K562 (cell line): ENCODE measurements at regions not wholly inside any gene's neighbourhood (a gene's known extent, or its start where the extent isn't known, plus 50 kb on each side); places are given as distances from the start of the nearest gene placed in this dataset.

ENCODE experiments used
- ATAC-seq: fragments of 200-7000 bp; cut with Tn5 transposase; 3 replicates; pipeline ENCODE4 v1.9.1; 2020; ENCODE audit warnings: moderate library complexity
- BruUV-seq: library from RNA; stranded (reverse); fragments of 400-500 nt; replicated peaks from 2 replicates; lab custom pipeline; 2021; lab: Mats Ljungman, UMichigan
- CTCF ChIA-PET: fragments of 300-600 bp; formaldehyde crosslinking; extraction: SDS; loops from one replicate; lab custom pipeline; 2021; ENCODE audit warnings: low intra/inter-chr PET ratio; lab: Yijun Ruan, JAX
- POLR2A ChIA-PET: fragments of 300-600, 350-650 bp; sonication (Branson Sonifier 250); formaldehyde crosslinking; extraction: SDS; loops from one replicate; lab custom pipeline; 2021; ENCODE audit warnings: antibody characterized with exemption, inconsistent platforms; lab: Yijun Ruan, JAX
- DNase-seq, 4 experiments: peaks; one replicate each; pipeline versions ENCODE4 v3.0.0 to v3.0.0-alpha.2; 2011 to 2018; ENCODE audit warnings: low spot score in 3 of 4, mixed read lengths in 3 of 4; ENCODE audit errors: extremely low read depth in 1 of 4
- FAIRE-seq: peaks from 2 replicates; lab custom pipeline; 2011; peaks lifted over from hg19 to GRCh38; lab: Jason Lieb, UNC
- H2AFZ ChIP-seq: 2 replicates; pipeline ENCODE4 v1.6.0; 2011; ENCODE audit warnings: low read depth, low read length, control low read depth, inconsistent platforms
- H3K27ac ChIP-seq: fragments of 200-600 bp; 3 replicates; pipeline ENCODE4 v1.8.0; 2011; ENCODE audit warnings: low read depth, mild to moderate bottlenecking, control low read depth, inconsistent platforms, low read length, moderate library complexity, mixed read lengths; ENCODE audit errors: extremely low read depth
- H3K27me3 ChIP-seq, 2 experiments: fragments of 300-600 bp in 1 of 2; 2 replicates in 1 of 2; 3 replicates in 1 of 2; pipeline versions ENCODE4 v1.6.0 to v1.8.0; 2011; ENCODE audit warnings: inconsistent platforms in 2 of 2, low read length in 2 of 2, mild to moderate bottlenecking in 1 of 2, mixed read lengths in 1 of 2, moderate library complexity in 1 of 2; ENCODE audit not compliant: control insufficient read depth in 2 of 2, insufficient read depth in 2 of 2
- H3K36me3 ChIP-seq: fragments of 300-600 bp; 3 replicates; pipeline ENCODE4 v1.8.0; 2011; ENCODE audit warnings: mild to moderate bottlenecking, low read length, inconsistent platforms; ENCODE audit not compliant: control insufficient read depth, insufficient read depth
- H3K4me1 ChIP-seq, 2 experiments: fragments of 200-600 bp in 1 of 2; replicated peaks in 1 of 2; 2 replicates in 1 of 2; 3 replicates in 1 of 2; pipeline versions ENCODE4 v1.5.1 to v1.8.0; 2011; ENCODE audit warnings: inconsistent platforms in 2 of 2, low read length in 2 of 2, mild to moderate bottlenecking in 1 of 2, mixed read lengths in 1 of 2, moderate library complexity in 1 of 2; ENCODE audit not compliant: control insufficient read depth in 2 of 2, insufficient read depth in 2 of 2
- H3K4me2 ChIP-seq: 2 replicates; pipeline ENCODE4 v1.6.1; 2011; ENCODE audit warnings: low read length, control low read depth, inconsistent platforms, mixed read lengths; ENCODE audit not compliant: insufficient read depth
- H3K4me3 ChIP-seq: fragments of 200-600 bp; sonication (generic), shearing (Covaris generic); 2 replicates; pipeline ENCODE4 v1.5.1; 2016; ENCODE audit warnings: control low read depth, inconsistent platforms
- H3K79me2 ChIP-seq: fragments of 200-600 bp; 3 replicates; pipeline ENCODE4 v1.8.0; 2011; ENCODE audit warnings: low read length, inconsistent platforms; ENCODE audit not compliant: control insufficient read depth, insufficient read depth
- H3K9ac ChIP-seq, 2 experiments: 2 replicates each; pipeline versions ENCODE4 v1.6.0 to v1.6.1; 2011; ENCODE audit warnings: low read depth in 2 of 2, low read length in 2 of 2, control low read depth in 1 of 2, inconsistent platforms in 1 of 2, mild to moderate bottlenecking in 1 of 2, mixed read lengths in 1 of 2; ENCODE audit not compliant: insufficient read depth in 1 of 2
- H3K9me1 ChIP-seq: one replicate; pipeline ENCODE4 v1.6.0; 2011; ENCODE audit warnings: inconsistent platforms, mild to moderate bottlenecking, low read length, moderate library complexity; ENCODE audit not compliant: control insufficient read depth, insufficient read depth
- H3K9me3 ChIP-seq: replicated peaks from 2 replicates; pipeline ENCODE4 v1.5.1; 2011; ENCODE audit warnings: low read depth, low read length, inconsistent platforms; ENCODE audit not compliant: control insufficient read depth, insufficient read depth
- H4K20me1 ChIP-seq: replicated peaks from 2 replicates; pipeline ENCODE4 v1.6.1; 2011; ENCODE audit warnings: low read length, inconsistent platforms, mixed read lengths; ENCODE audit not compliant: control insufficient read depth, insufficient read depth
- FOXJ2 ChIP-seq: fragments of 200-800 bp; sonication (Bioruptor generic); IDR thresholded peaks from 2 replicates; pipeline ENCODE4 v1.6.1; 2016; ENCODE audit warnings: missing genetic modification characterization, missing compliant biosample characterization
- HNRNPK ChIP-seq: fragments of 200-400 bp; formaldehyde crosslinking; IDR thresholded peaks from one replicate; pipeline ENCODE4 v1.6.1; 2018; ENCODE audit warnings: mild to moderate bottlenecking, low read depth, low read length; ENCODE audit not compliant: poor library complexity, severe bottlenecking
- KHSRP ChIP-seq: fragments of 450-650 bp; IDR thresholded peaks from 2 replicates; pipeline ENCODE4 v1.6.1; 2017
- MEF2D ChIP-seq: conservative IDR thresholded peaks from 2 replicates; pipeline ENCODE4 v1.6.1; 2016; ENCODE audit warnings: low read depth, missing genetic modification characterization, missing compliant biosample characterization
- NR4A1 ChIP-seq, 2 experiments: fragments of 250-450 bp in 1 of 2; fragments of 450-650 bp in 1 of 2; sonication (Bioruptor Pico) in 1 of 2; IDR thresholded peaks; 2 replicates each; pipeline versions ENCODE4 v1.4.0 to v1.6.1; 2016 to 2020; ENCODE audit warnings: mild to moderate bottlenecking in 2 of 2, missing compliant biosample characterization in 1 of 2, missing genetic modification characterization in 1 of 2, moderate library complexity in 1 of 2
- PRMT5 ChIP-seq: sonication (generic); formaldehyde crosslinking; IDR thresholded peaks from 2 replicates; pipeline ENCODE4 v1.5.0; 2020; ENCODE audit warnings: missing genetic modification reagents
- SREBF1 ChIP-seq: fragments of 150-350 bp; IDR thresholded peaks from 2 replicates; pipeline ENCODE4 v1.6.1; 2014; ENCODE audit warnings: antibody characterized with exemption, low read depth, low read length, borderline replicate concordance
- ZNF311 ChIP-seq: fragments of 250-450 bp; sonication (Bioruptor Pico); IDR thresholded peaks from 2 replicates; pipeline ENCODE4 v1.4.0; 2020; ENCODE audit warnings: mild to moderate bottlenecking, moderate library complexity
- ZNF324 ChIP-seq: fragments of 250-450 bp; sonication (Bioruptor Pico); IDR thresholded peaks from 2 replicates; pipeline ENCODE4 v1.4.0; 2020; ENCODE audit warnings: mild to moderate bottlenecking
- in situ Hi-C: fragments of 300-500 bp; cut with MboI; formaldehyde crosslinking; loops from 4 replicates; pipeline ENCODE4 v1.15.0; 2018; ENCODE audit warnings: inconsistent platforms, mixed read lengths
- intact Hi-C: fragments of 100-400 bp; cut with micrococcal nuclease; formaldehyde crosslinking; loops from 2 replicates; pipeline ENCODE4 v1.14.2; 2022
- TF ChIP-seq, protein P1 (sequence below): fragments of 450-650 bp; formaldehyde crosslinking; IDR thresholded peaks from 2 replicates; pipeline ENCODE4 v1.4.0; 2020; ENCODE audit warnings: mild to moderate bottlenecking, moderate library complexity
- TF ChIP-seq, protein P2 (sequence below): fragments of 250-450 bp; sonication (Bioruptor Pico); IDR thresholded peaks from 2 replicates; pipeline ENCODE4 v1.6.1; 2021; ENCODE audit warnings: mild to moderate bottlenecking
- TF ChIP-seq, protein P3 (sequence below): fragments of 450-650 bp; IDR thresholded peaks from 2 replicates; pipeline ENCODE4 v1.6.1; 2016; ENCODE audit warnings: low read depth
- TF ChIP-seq, protein P4 (sequence below): fragments of 450-650 bp; formaldehyde crosslinking; IDR thresholded peaks from 2 replicates; pipeline ENCODE4 v1.4.0; 2022; ENCODE audit warnings: missing genetic modification characterization

DNA sequence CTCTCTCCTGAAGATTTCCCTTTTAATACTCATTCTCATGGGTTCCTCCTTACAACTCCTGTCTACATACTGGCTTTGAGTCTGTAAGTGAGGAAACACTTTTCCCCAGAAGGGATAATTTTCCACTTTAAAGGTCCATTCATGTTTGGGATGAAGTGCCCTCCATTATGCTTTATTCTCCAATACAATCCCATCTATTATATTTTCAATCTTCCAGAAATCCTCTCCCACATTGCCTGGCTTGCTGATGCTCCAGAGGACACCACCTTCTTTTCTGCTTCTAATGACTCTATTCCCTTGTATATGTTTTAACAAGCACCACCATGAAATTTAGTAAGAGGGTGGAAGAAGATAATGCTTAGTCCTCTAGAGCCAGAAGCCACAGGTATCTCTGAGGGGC lies 92.7 kb upstream of the NBEA start:
- CTCF ChIA-PET: no interaction called here
- Histone ChIP-seq H3K4me2 (no peak overlapping the region), H3K9ac (no peak overlapping the region), H3K9me1 (no peaks in the 10 kb centered on the region), H3K27ac (no peak overlapping the region), H4K20me1 (no peaks in the 10 kb centered on the region), H2AFZ (no peak overlapping the region), H3K27me3 (no peaks in the 10 kb centered on the region), H3K36me3 (no peaks in the 10 kb centered on the region), H3K9me3 (no peaks in the 10 kb centered on the region), H3K79me2 (no peaks in the 10 kb centered on the region), H3K4me1 (no peaks in the 10 kb centered on the region), H3K4me3 (no peak overlapping the region)
- FAIRE-seq (no peak), ATAC-seq (no peak), DNase-seq (no peak)
- no TSS peak for BruUV-seq
- intact Hi-C loops: no loop called here
- POLR2A ChIA-PET: interaction anchor here (0.6 kb wide), 1 partner anchor 1827 kb away, joined by 3 read pairs; no protein-coding TSS in a partner anchor
- in situ Hi-C loops: no loop called here
- TF ChIP-seq SREBF1: no peak
- no peak for TF ChIP-seq NR4A1 (CRISPR knock-in tag; IDR thresholded peaks at IDR 0.05)
- TF ChIP-seq NR4A1 (tag; IDR thresholded peaks at IDR 0.05): no peak
- TF ChIP-seq MEF2D (tag): no peak
- TF ChIP-seq, protein P1, sequence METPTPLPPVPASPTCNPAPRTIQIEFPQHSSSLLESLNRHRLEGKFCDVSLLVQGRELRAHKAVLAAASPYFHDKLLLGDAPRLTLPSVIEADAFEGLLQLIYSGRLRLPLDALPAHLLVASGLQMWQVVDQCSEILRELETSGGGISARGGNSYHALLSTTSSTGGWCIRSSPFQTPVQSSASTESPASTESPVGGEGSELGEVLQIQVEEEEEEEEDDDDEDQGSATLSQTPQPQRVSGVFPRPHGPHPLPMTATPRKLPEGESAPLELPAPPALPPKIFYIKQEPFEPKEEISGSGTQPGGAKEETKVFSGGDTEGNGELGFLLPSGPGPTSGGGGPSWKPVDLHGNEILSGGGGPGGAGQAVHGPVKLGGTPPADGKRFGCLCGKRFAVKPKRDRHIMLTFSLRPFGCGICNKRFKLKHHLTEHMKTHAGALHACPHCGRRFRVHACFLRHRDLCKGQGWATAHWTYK (CRISPR knock-in tag): no peak
- no peak for TF ChIP-seq KHSRP
- no peak for TF ChIP-seq FOXJ2
- TF ChIP-seq, protein P2, sequence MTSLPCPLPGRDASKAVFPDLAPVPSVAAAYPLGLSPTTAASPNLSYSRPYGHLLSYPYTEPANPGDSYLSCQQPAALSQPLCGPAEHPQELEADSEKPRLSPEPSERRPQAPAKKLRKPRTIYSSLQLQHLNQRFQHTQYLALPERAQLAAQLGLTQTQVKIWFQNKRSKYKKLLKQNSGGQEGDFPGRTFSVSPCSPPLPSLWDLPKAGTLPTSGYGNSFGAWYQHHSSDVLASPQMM (CRISPR knock-in tag): no peak
- no peak for TF ChIP-seq PRMT5
- TF ChIP-seq, protein P3, sequence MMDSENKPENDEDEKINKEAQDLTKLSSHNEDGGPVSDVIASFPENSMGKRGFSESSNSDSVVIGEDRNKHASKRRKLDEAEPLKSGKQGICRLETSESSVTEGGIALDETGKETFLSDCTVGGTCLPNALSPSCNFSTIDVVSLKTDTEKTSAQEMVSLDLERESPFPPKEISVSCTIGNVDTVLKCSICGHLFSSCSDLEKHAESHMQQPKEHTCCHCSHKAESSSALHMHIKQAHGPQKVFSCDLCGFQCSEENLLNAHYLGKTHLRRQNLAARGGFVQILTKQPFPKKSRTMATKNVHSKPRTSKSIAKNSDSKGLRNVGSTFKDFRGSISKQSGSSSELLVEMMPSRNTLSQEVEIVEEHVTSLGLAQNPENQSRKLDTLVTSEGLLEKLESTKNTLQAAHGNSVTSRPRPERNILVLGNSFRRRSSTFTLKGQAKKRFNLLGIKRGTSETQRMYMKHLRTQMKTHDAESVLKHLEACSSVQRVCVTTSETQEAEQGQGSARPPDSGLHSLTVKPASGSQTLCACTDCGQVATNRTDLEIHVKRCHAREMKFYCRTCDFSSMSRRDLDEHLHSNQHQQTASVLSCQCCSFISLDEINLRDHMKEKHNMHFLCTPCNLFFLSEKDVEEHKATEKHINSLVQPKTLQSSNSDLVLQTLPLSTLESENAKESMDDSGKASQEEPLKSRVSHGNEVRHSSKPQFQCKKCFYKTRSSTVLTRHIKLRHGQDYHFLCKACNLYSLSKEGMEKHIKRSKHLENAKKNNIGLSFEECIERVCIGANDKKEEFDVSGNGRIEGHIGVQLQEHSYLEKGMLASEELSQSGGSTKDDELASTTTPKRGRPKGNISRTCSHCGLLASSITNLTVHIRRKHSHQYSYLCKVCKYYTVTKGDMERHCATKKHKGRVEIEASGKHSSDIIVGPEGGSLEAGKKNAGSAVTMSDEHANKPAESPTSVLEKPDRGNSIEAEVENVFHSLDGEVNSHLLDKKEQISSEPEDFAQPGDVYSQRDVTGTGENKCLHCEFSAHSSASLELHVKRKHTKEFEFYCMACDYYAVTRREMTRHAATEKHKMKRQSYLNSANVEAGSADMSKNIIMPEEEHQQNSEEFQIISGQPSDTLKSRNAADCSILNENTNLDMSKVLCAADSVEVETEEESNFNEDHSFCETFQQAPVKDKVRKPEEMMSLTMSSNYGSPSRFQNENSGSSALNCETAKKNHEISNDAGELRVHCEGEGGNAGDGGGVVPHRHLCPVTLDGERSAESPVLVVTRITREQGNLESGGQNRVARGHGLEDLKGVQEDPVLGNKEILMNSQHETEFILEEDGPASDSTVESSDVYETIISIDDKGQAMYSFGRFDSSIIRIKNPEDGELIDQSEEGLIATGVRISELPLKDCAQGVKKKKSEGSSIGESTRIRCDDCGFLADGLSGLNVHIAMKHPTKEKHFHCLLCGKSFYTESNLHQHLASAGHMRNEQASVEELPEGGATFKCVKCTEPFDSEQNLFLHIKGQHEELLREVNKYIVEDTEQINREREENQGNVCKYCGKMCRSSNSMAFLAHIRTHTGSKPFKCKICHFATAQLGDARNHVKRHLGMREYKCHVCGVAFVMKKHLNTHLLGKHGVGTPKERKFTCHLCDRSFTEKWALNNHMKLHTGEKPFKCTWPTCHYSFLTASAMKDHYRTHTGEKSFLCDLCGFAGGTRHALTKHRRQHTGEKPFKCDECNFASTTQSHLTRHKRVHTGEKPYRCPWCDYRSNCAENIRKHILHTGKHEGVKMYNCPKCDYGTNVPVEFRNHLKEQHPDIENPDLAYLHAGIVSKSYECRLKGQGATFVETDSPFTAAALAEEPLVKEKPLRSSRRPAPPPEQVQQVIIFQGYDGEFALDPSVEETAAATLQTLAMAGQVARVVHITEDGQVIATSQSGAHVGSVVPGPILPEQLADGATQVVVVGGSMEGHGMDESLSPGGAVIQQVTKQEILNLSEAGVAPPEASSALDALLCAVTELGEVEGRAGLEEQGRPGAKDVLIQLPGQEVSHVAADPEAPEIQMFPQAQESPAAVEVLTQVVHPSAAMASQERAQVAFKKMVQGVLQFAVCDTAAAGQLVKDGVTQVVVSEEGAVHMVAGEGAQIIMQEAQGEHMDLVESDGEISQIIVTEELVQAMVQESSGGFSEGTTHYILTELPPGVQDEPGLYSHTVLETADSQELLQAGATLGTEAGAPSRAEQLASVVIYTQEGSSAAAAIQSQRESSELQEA: no peak
- no peak for TF ChIP-seq ZNF324 (CRISPR knock-in tag)
- TF ChIP-seq ZNF311: no peak
- TF ChIP-seq HNRNPK: no peak
- TF ChIP-seq, protein P4, sequence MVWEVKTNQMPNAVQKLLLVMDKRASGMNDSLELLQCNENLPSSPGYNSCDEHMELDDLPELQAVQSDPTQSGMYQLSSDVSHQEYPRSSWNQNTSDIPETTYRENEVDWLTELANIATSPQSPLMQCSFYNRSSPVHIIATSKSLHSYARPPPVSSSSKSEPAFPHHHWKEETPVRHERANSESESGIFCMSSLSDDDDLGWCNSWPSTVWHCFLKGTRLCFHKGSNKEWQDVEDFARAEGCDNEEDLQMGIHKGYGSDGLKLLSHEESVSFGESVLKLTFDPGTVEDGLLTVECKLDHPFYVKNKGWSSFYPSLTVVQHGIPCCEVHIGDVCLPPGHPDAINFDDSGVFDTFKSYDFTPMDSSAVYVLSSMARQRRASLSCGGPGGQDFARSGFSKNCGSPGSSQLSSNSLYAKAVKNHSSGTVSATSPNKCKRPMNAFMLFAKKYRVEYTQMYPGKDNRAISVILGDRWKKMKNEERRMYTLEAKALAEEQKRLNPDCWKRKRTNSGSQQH (CRISPR knock-in tag): no peak
